ENCODE measurements at regions not wholly inside any gene's neighbourhood (a gene's known extent, or its start where the extent isn't known, plus 50 kb on each side); places are given as distances from the start of the nearest gene placed in this dataset.

DNA sequence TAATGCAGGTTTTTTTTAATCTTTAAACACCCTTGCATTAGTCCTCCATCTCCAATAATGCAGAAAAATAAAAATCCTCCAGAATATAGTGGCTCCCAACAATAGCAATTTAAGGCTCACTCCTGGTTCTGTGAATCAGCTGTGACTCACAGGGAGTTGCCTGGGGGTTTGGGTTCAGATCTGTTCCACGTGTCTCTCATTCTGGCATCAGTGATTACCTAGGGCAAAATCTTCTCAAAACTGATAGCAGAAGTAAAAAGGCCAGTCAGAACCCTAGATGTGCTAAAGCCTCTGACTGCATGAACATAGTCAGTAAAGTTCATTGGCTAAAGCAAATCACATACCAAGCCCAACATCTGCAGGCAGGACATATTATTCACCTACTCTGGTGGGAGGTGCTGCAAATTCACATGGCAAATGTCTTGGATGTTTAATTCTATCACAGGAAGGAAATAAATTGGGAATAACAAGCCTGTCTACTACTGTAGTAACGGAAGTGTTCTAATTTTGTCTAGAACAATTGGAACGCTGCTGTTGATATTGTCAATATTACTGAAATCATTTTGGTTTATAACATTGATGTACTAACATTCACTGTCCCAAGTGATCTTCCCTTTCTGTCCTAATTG lies 364.1 kb upstream of the CNTN4 start:
- TF ChIP-seq, protein P1, sequence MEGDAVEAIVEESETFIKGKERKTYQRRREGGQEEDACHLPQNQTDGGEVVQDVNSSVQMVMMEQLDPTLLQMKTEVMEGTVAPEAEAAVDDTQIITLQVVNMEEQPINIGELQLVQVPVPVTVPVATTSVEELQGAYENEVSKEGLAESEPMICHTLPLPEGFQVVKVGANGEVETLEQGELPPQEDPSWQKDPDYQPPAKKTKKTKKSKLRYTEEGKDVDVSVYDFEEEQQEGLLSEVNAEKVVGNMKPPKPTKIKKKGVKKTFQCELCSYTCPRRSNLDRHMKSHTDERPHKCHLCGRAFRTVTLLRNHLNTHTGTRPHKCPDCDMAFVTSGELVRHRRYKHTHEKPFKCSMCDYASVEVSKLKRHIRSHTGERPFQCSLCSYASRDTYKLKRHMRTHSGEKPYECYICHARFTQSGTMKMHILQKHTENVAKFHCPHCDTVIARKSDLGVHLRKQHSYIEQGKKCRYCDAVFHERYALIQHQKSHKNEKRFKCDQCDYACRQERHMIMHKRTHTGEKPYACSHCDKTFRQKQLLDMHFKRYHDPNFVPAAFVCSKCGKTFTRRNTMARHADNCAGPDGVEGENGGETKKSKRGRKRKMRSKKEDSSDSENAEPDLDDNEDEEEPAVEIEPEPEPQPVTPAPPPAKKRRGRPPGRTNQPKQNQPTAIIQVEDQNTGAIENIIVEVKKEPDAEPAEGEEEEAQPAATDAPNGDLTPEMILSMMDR (IDR thresholded peaks at IDR 0.05; ENCODE audit: poor library complexity, severe bottlenecking), result no peak
- TF ChIP-seq SMC3 (conservative IDR thresholded peaks at IDR 0.05; ENCODE audit: poor library complexity), result no peak
- no peak for TF ChIP-seq EP300 (conservative IDR thresholded peaks at IDR 0.05; ENCODE audit: poor library complexity, severe bottlenecking)
- no peak for TF ChIP-seq POLR2AphosphoS5 (IDR thresholded peaks at IDR 0.05)
- TF ChIP-seq, protein P2, sequence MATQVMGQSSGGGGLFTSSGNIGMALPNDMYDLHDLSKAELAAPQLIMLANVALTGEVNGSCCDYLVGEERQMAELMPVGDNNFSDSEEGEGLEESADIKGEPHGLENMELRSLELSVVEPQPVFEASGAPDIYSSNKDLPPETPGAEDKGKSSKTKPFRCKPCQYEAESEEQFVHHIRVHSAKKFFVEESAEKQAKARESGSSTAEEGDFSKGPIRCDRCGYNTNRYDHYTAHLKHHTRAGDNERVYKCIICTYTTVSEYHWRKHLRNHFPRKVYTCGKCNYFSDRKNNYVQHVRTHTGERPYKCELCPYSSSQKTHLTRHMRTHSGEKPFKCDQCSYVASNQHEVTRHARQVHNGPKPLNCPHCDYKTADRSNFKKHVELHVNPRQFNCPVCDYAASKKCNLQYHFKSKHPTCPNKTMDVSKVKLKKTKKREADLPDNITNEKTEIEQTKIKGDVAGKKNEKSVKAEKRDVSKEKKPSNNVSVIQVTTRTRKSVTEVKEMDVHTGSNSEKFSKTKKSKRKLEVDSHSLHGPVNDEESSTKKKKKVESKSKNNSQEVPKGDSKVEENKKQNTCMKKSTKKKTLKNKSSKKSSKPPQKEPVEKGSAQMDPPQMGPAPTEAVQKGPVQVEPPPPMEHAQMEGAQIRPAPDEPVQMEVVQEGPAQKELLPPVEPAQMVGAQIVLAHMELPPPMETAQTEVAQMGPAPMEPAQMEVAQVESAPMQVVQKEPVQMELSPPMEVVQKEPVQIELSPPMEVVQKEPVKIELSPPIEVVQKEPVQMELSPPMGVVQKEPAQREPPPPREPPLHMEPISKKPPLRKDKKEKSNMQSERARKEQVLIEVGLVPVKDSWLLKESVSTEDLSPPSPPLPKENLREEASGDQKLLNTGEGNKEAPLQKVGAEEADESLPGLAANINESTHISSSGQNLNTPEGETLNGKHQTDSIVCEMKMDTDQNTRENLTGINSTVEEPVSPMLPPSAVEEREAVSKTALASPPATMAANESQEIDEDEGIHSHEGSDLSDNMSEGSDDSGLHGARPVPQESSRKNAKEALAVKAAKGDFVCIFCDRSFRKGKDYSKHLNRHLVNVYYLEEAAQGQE (IDR thresholded peaks at IDR 0.05; ENCODE audit: borderline replicate concordance), result no peak
- no peak for TF ChIP-seq EZH2 (IDR thresholded peaks at IDR 0.05; ENCODE audit: borderline replicate concordance, insufficient read depth, low read length, poor library complexity, severe bottlenecking)
- no peak for TF ChIP-seq MXI1 (conservative IDR thresholded peaks at IDR 0.05; ENCODE audit: poor library complexity, severe bottlenecking)
- TF ChIP-seq TAF1 (IDR thresholded peaks at IDR 0.05; ENCODE audit: low read depth), result no peak
- TF ChIP-seq RAD21 (conservative IDR thresholded peaks at IDR 0.05), result no peak
- Histone ChIP-seq H2AFZ (ENCODE audit: low read depth, low read length) (no peak overlapping the region), H3F3A (ENCODE audit: insufficient read depth, low read length, poor library complexity, severe bottlenecking) (no peaks in the 10 kb centered on the region), H3K4me3 (ENCODE audit: low read length) (no peak overlapping the region), H3K9me3 (ENCODE audit: low read length) (no peaks in the 10 kb centered on the region), H3K27me3 (ENCODE audit: insufficient read depth, low read depth, low read length) (no peaks in the 10 kb centered on the region), H3K9me2 (ENCODE audit: insufficient read depth, low read length) (no peaks in the 10 kb centered on the region), H3K27ac (ENCODE audit: low read length) (no peak overlapping the region), H3K36me3 (ENCODE audit: insufficient read depth, low read length) (no peaks in the 10 kb centered on the region), H4K20me1 (ENCODE audit: insufficient read depth) (no peaks in the 10 kb centered on the region), H3K4me2 (ENCODE audit: low read length) (no peak overlapping the region), H3K9ac (ENCODE audit: low read length) (no peak overlapping the region), H3K79me2 (replicated peaks; ENCODE audit: insufficient read depth, low read length) (no peaks in the 10 kb centered on the region)

DNA sequence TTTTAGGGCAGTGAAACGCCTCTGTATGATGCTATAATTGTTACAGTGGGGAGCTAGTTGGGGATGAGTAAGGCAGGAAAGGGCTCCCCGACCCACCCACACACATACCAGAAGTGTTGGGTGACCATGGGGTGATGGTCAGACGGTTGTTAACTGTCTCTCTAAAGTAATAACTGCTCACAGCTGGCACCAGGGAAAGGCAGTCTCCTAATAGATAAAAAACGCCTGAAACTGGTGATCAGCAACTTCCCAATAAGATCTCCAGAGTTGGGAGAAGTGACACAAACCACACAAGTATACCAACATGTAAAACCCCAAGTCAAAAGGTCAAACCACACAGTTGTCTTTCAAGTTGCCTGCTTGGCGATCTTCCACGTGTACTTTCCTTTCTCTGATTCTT lies 346.5 kb upstream of the CNTN4 start:
- no peak overlapping the region for H2AFZ ChIP-seq (ENCODE audit: low read depth, low read length)
- no peaks in the 10 kb centered on the region for H3K36me3 ChIP-seq (ENCODE audit: insufficient read depth, low read length)
- no peak overlapping the region for H3K9ac ChIP-seq (ENCODE audit: low read length)
- H3K4me2 ChIP-seq (ENCODE audit: low read length), result no peak overlapping the region
- H4K20me1 ChIP-seq (ENCODE audit: insufficient read depth), result no peaks in the 10 kb centered on the region
- no peaks in the 10 kb centered on the region for H3K27me3 ChIP-seq (ENCODE audit: insufficient read depth, low read depth, low read length)
- H3K9me3 ChIP-seq (ENCODE audit: low read length), result no peaks in the 10 kb centered on the region
- no peak overlapping the region for H3K27ac ChIP-seq (ENCODE audit: low read length)
- TF ChIP-seq, protein P2 (IDR thresholded peaks at IDR 0.05; ENCODE audit: borderline replicate concordance), result no peak
- no peak for TF ChIP-seq RAD21 (conservative IDR thresholded peaks at IDR 0.05)
- H3K79me2 ChIP-seq (replicated peaks; ENCODE audit: insufficient read depth, low read length), result no peaks in the 10 kb centered on the region
- H3K4me3 ChIP-seq (ENCODE audit: low read length), result no peak overlapping the region
- H3F3A ChIP-seq (ENCODE audit: insufficient read depth, low read length, poor library complexity, severe bottlenecking), result no peaks in the 10 kb centered on the region
- H3K9me2 ChIP-seq (ENCODE audit: insufficient read depth, low read length), result no peaks in the 10 kb centered on the region
